K562 (cell line): ENCODE measurements at regions not wholly inside any gene's neighbourhood (a gene's known extent, or its start where the extent isn't known, plus 50 kb on each side); places are given as distances from the start of the nearest gene placed in this dataset.

Source experiments
- ATAC-seq: fragments of 200-7000 bp; cut with Tn5 transposase; 3 replicates; pipeline ENCODE4 v1.9.1; 2020; ENCODE audit warnings: moderate library complexity
- BruUV-seq: library from RNA; stranded (reverse); fragments of 400-500 nt; replicated peaks from 2 replicates; lab custom pipeline; 2021; lab: Mats Ljungman, UMichigan
- CTCF ChIA-PET: fragments of 300-600 bp; formaldehyde crosslinking; extraction: SDS; loops from one replicate; lab custom pipeline; 2021; ENCODE audit warnings: low intra/inter-chr PET ratio; lab: Yijun Ruan, JAX
- POLR2A ChIA-PET: fragments of 300-600, 350-650 bp; sonication (Branson Sonifier 250); formaldehyde crosslinking; extraction: SDS; loops from one replicate; lab custom pipeline; 2021; ENCODE audit warnings: antibody characterized with exemption, inconsistent platforms; lab: Yijun Ruan, JAX
- DNase-seq, 4 experiments: peaks; one replicate each; pipeline versions ENCODE4 v3.0.0 to v3.0.0-alpha.2; 2011 to 2018; ENCODE audit warnings: low spot score in 3 of 4, mixed read lengths in 3 of 4; ENCODE audit errors: extremely low read depth in 1 of 4
- FAIRE-seq: peaks from 2 replicates; lab custom pipeline; 2011; peaks lifted over from hg19 to GRCh38; lab: Jason Lieb, UNC
- H2AFZ ChIP-seq: 2 replicates; pipeline ENCODE4 v1.6.0; 2011; ENCODE audit warnings: low read depth, low read length, control low read depth, inconsistent platforms
- H3K27ac ChIP-seq: fragments of 200-600 bp; 3 replicates; pipeline ENCODE4 v1.8.0; 2011; ENCODE audit warnings: low read depth, mild to moderate bottlenecking, control low read depth, inconsistent platforms, low read length, moderate library complexity, mixed read lengths; ENCODE audit errors: extremely low read depth
- H3K27me3 ChIP-seq, 2 experiments: fragments of 300-600 bp in 1 of 2; 2 replicates in 1 of 2; 3 replicates in 1 of 2; pipeline versions ENCODE4 v1.6.0 to v1.8.0; 2011; ENCODE audit warnings: inconsistent platforms in 2 of 2, low read length in 2 of 2, mild to moderate bottlenecking in 1 of 2, mixed read lengths in 1 of 2, moderate library complexity in 1 of 2; ENCODE audit not compliant: control insufficient read depth in 2 of 2, insufficient read depth in 2 of 2
- H3K36me3 ChIP-seq: fragments of 300-600 bp; 3 replicates; pipeline ENCODE4 v1.8.0; 2011; ENCODE audit warnings: mild to moderate bottlenecking, low read length, inconsistent platforms; ENCODE audit not compliant: control insufficient read depth, insufficient read depth
- H3K4me1 ChIP-seq, 2 experiments: fragments of 200-600 bp in 1 of 2; replicated peaks in 1 of 2; 2 replicates in 1 of 2; 3 replicates in 1 of 2; pipeline versions ENCODE4 v1.5.1 to v1.8.0; 2011; ENCODE audit warnings: inconsistent platforms in 2 of 2, low read length in 2 of 2, mild to moderate bottlenecking in 1 of 2, mixed read lengths in 1 of 2, moderate library complexity in 1 of 2; ENCODE audit not compliant: control insufficient read depth in 2 of 2, insufficient read depth in 2 of 2
- H3K4me2 ChIP-seq: 2 replicates; pipeline ENCODE4 v1.6.1; 2011; ENCODE audit warnings: low read length, control low read depth, inconsistent platforms, mixed read lengths; ENCODE audit not compliant: insufficient read depth
- H3K4me3 ChIP-seq: fragments of 200-600 bp; sonication (generic), shearing (Covaris generic); 2 replicates; pipeline ENCODE4 v1.5.1; 2016; ENCODE audit warnings: control low read depth, inconsistent platforms
- H3K79me2 ChIP-seq: fragments of 200-600 bp; 3 replicates; pipeline ENCODE4 v1.8.0; 2011; ENCODE audit warnings: low read length, inconsistent platforms; ENCODE audit not compliant: control insufficient read depth, insufficient read depth
- H3K9ac ChIP-seq, 2 experiments: 2 replicates each; pipeline versions ENCODE4 v1.6.0 to v1.6.1; 2011; ENCODE audit warnings: low read depth in 2 of 2, low read length in 2 of 2, control low read depth in 1 of 2, inconsistent platforms in 1 of 2, mild to moderate bottlenecking in 1 of 2, mixed read lengths in 1 of 2; ENCODE audit not compliant: insufficient read depth in 1 of 2
- H3K9me1 ChIP-seq: one replicate; pipeline ENCODE4 v1.6.0; 2011; ENCODE audit warnings: inconsistent platforms, mild to moderate bottlenecking, low read length, moderate library complexity; ENCODE audit not compliant: control insufficient read depth, insufficient read depth
- H3K9me3 ChIP-seq: replicated peaks from 2 replicates; pipeline ENCODE4 v1.5.1; 2011; ENCODE audit warnings: low read depth, low read length, inconsistent platforms; ENCODE audit not compliant: control insufficient read depth, insufficient read depth
- H4K20me1 ChIP-seq: replicated peaks from 2 replicates; pipeline ENCODE4 v1.6.1; 2011; ENCODE audit warnings: low read length, inconsistent platforms, mixed read lengths; ENCODE audit not compliant: control insufficient read depth, insufficient read depth
- SMARCB1 ChIP-seq: IDR thresholded peaks from 2 replicates; pipeline ENCODE4 v1.6.1; 2011; ENCODE audit warnings: improper control_type of control experiment, low read depth; ENCODE audit not compliant: insufficient read length
- WGBS: fragments of 100-300 bp; shearing (Covaris generic); methylation state at CpG from one replicate; pipeline ENCODE4 v1.1.6; 2016; ENCODE audit warnings: low coverage, mixed read lengths; ENCODE audit not compliant: insufficient coverage; ENCODE audit errors: missing lambda C conversion rate; 5-methylcytosine and 5-hydroxymethylcytosine counted together
- in situ Hi-C: fragments of 300-500 bp; cut with MboI; formaldehyde crosslinking; loops from 4 replicates; pipeline ENCODE4 v1.15.0; 2018; ENCODE audit warnings: inconsistent platforms, mixed read lengths
- intact Hi-C: fragments of 100-400 bp; cut with micrococcal nuclease; formaldehyde crosslinking; loops from 2 replicates; pipeline ENCODE4 v1.14.2; 2022
- TF ChIP-seq, protein P1 (sequence below): sonication (generic); formaldehyde crosslinking; IDR thresholded peaks from 2 replicates; pipeline ENCODE4 v1.9.0; 2022; ENCODE audit warnings: mild to moderate bottlenecking, missing genetic modification reagents
- TF ChIP-seq, protein P2 (sequence below): sonication (generic); formaldehyde crosslinking; IDR thresholded peaks from 2 replicates; pipeline ENCODE4 v1.8.0; 2023; ENCODE audit warnings: mild to moderate bottlenecking, missing genetic modification reagents

- no peak for TF ChIP-seq SMARCB1
These were observed 341.6 kb upstream of the JAG1 start (continued) for GRCh38 chr20:11015440-11015839.

- Histone ChIP-seq H3K4me2 (no peak overlapping the region), H3K9me1 (no peaks in the 10 kb centered on the region), H3K79me2 (no peaks in the 10 kb centered on the region), H2AFZ (no peak overlapping the region), H3K4me3 (no peak overlapping the region), H4K20me1 (no peaks in the 10 kb centered on the region), H3K27me3 (no peaks in the 10 kb centered on the region), H3K36me3 (no peaks in the 10 kb centered on the region), H3K9me3 (no peaks in the 10 kb centered on the region), H3K9ac (no peak overlapping the region), H3K4me1 (no peaks in the 10 kb centered on the region), H3K27ac (no peak overlapping the region)
- FAIRE-seq, result no peak
- POLR2A ChIA-PET, result no interaction called here
- TF ChIP-seq, protein P1, sequence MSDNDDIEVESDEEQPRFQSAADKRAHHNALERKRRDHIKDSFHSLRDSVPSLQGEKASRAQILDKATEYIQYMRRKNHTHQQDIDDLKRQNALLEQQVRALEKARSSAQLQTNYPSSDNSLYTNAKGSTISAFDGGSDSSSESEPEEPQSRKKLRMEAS (CRISPR knock-in tag), result no peak
- TF ChIP-seq, protein P2, sequence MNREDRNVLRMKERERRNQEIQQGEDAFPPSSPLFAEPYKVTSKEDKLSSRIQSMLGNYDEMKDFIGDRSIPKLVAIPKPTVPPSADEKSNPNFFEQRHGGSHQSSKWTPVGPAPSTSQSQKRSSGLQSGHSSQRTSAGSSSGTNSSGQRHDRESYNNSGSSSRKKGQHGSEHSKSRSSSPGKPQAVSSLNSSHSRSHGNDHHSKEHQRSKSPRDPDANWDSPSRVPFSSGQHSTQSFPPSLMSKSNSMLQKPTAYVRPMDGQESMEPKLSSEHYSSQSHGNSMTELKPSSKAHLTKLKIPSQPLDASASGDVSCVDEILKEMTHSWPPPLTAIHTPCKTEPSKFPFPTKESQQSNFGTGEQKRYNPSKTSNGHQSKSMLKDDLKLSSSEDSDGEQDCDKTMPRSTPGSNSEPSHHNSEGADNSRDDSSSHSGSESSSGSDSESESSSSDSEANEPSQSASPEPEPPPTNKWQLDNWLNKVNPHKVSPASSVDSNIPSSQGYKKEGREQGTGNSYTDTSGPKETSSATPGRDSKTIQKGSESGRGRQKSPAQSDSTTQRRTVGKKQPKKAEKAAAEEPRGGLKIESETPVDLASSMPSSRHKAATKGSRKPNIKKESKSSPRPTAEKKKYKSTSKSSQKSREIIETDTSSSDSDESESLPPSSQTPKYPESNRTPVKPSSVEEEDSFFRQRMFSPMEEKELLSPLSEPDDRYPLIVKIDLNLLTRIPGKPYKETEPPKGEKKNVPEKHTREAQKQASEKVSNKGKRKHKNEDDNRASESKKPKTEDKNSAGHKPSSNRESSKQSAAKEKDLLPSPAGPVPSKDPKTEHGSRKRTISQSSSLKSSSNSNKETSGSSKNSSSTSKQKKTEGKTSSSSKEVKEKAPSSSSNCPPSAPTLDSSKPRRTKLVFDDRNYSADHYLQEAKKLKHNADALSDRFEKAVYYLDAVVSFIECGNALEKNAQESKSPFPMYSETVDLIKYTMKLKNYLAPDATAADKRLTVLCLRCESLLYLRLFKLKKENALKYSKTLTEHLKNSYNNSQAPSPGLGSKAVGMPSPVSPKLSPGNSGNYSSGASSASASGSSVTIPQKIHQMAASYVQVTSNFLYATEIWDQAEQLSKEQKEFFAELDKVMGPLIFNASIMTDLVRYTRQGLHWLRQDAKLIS (CRISPR knock-in tag), result no peak
- no peak for ATAC-seq
- in situ Hi-C loops, result no loop called here
- intact Hi-C loops, result no loop called here
- CTCF ChIA-PET, result no interaction called here
- no TSS peak for BruUV-seq
- 0% methylated on average over 3 of the region's 4 CpGs for WGBS
- DNase-seq, result no peak
These were observed 343.6 kb upstream of the JAG1 start for GRCh38 chr20:11017446-11017845.
